HG03280 (cell line): ENCODE measurements at regions not wholly inside any gene's neighbourhood (a gene's known extent, or its start where the extent isn't known, plus 50 kb on each side); places are given as distances from the start of the nearest gene placed in this dataset.

Experiments used
- ATAC-seq: cut with Tn5 transposase; IDR thresholded peaks from one replicate; pipeline ENCODE4 v1.9.1; 2021; ENCODE audit warnings: mild to moderate bottlenecking, moderate library complexity; ENCODE audit not compliant: unreplicated experiment

DNA sequence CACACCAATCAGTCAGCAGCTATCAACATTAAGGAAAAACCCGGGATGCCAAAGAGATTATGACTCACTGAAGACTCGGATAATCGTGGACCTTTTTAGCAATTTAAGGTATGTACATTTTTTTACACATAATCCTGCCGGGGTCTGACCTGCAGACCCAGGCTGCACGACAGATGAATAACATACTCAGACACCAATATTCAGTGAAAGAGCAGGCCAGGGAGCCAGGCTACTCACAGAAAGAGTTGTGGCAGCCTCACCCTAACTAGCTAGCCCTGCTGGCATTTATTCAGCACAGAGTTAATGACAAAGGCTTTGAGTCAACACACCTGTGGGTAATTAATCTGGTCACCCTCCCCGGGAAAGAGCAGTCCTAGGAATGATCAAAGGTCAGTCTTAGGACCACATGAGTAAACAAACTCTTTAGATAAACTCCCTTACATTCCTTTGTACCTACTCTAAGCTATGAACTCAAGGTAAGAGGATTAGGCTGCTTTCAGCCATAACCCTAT, 727.5 kb downstream of the TBL1XR1 start:
- ATAC-seq, result no peak

DNA sequence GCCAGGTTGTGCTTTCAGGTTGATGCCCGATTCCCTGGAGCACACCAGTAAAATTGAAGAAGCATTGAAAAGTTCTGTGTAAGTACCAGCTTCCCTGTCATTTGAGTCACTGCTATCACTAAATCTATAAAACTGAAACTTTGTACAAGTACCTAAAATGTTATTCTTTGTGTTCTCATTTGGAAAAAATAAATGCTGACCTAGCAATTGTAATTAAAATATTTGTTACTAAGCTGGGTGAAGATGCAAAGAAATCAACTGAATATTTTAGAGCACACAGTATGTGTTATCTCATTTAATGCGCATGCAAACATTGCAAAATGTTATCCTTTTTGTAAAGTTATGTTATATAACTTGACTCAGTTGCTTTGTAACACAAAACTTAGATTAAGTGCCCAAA, 733.7 kb downstream of the TBL1XR1 start:
- ATAC-seq, result no peak

DNA sequence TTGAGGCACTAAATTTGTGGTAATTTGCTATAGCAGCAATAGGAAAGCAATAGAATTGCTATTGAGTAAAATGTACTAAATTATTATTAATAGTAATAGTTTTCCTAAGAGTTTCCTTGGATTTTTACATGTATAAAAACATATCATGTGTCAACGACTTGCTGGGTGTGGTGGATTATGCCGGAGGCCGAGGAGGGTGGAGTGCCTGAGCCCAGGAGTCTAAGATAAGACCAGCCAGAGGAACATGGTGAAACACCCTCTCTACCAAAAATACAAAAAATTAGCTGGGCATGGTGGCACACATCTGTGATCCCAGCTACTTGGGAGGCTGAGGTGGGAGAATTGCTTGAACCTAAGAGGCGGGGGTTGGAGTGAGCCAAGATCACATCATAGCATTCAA, 749.9 kb downstream of the TBL1XR1 start:
- no peak for ATAC-seq

DNA sequence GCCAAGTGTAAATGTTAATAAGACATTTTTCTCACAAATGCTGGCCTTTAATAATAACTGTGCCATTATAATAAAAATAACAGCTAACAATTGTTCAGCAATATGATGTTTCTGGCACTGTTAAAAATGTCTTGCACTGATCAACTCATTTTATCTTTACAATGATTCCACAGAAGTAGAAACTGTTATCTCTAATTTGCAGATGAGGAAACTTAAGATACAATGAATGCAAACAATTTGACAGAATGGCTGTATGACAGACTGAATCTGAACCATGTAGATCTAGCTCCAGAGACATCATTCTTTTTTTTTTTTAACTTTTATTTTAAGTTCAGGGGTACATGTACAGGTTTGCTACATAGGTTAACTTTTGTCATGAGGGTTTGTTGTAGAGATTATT, 755.0 kb downstream of the TBL1XR1 start:
- ATAC-seq, result no peak

DNA sequence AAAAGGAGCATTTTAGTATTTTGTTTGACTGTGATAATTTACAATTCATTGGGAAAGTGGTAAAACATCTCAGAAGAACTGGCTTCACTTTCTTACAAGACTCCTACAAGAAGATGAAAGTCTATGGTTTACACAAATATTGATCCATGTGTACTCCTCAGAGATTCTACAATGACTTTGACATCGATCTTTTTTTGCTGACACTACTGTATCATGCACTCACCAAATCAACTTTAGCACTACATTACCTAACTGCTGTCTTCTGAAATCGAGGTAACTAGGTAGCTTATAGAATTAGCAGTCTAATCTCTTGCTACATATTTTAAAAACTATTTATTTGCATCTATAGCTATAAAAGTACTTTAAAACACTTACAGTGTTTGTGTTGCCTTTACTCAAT, 757.6 kb downstream of the TBL1XR1 start:
- no peak for ATAC-seq

DNA sequence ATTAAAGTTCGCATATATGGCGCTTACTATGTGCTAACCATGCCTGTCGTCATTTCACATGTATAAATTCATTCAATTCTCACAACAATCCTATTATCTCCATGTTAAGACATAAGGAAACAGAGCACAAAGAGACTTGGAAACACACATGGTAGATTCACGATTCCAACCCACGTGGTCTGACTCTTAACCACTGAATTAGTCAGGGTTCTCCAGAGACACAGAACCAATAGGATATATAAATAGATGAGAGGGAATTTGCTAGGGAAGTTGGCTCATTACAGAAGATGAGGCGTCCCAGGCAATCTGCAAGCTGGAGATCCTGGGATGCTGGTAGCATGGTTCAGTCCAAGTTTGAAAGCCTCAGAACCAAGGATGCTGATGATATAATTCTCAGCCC, 765.3 kb downstream of the TBL1XR1 start:
- ATAC-seq, result no peak

DNA sequence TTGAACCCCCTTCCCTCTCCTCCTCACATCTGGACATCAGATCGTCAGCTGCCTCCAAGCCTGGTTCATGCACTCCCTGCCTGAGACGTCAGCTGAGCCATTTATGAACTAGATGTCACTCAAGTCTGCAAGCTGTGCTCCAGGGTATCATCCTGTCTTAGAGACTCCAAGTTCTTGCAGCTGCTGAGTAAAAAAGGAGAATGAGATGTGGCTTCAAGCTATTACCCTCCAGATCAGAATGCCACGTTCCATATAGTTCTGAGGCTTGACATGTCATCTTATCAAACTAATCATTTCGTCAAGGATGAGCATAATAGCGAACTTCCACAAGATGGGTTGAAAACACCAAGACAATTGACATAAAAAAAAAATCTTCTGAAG, 766.3 kb downstream of the TBL1XR1 start:
- no peak for ATAC-seq

DNA sequence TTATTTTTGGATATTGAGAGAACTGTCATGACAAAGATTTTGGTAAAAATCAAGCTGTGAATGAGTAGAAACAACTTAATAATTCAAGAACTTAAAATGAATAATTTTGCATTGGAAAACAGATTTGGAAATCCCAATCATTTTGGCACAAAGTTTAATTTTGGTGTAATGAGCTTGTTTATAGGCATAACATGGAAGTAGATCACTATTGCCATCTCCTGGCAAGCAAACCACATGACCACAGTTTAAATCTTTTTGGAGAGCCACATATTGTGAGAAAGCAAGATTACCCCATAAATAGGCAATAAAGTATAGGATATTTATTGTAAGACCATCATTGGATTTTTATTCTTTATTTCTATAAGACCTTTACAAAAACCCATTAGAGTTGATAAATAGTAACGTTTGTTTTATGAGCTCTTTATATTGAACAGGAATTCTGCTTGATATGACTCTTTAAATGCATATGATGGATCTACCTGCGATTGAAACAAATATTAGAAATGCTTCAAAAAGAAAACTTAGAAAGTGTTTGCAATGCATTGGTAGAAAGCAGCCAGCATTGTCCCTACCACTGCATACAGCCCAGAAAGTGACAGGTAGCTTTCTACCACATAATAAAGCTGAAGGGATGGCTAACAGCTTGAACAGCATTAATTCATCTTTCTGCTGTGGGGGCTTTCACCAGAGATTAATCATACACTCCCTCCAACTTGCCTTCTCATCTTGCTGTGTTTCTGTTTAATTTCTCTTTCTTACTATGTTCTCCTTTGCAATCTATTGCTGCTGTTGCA, 766.8 kb downstream of the TBL1XR1 start:
- no peak for ATAC-seq

DNA sequence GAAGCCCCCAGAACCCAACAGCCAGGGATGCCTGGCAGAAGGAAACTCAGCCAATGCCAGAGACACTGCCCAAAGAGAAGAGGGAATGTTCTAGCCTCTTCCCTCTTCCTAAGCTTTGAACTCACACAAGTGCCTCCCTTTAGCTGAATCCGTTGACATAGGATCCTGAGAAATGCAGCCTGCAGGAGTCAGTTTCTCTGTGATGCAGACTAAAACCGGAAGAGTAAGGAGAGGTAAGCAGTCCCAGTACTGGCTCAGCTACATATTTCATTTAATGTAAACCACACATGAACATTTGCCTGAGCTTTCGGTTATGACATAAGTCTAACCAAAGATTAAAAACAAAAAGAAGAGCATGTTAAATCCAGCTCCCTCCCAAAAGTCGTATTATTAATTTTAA, 768.7 kb downstream of the TBL1XR1 start:
- ATAC-seq, result no peak

DNA sequence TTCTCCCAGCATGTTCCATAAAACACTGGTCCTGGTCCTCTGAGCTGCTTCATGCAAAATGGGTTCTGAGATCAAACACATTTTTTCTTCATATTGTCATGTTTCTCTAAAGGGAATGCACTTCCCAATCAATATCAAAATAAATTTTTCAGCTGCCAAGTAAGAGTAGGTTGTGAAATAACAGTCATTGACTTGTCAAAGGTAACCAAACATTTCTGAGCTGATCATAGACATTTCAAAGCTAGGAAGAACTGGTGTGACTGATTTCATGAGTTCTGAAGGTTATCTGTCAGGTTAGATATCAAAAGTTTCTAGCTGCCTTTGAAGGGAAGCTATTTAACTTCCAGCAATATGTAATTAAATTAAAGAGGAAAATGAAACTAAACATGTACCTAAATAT, 770.9 kb downstream of the TBL1XR1 start:
- no peak for ATAC-seq

DNA sequence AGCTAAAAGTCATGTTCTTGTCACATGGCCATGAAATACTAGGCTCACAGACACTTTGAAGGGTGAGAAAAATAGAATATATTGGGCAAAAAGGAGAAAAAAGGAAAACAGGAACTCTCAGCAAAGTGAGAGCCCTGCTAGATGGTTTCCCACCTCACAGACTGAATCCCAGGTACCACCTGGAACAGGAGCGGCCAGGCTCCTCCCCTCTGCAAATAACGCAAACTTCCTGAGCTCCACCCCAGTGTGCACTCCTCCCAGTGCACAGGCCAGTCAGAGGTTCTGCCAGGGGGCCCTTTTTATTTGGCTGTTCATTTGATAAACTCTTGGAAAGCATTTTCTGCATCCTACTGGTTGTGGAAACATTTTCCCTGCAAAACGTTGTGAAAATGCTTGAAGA, 780.4 kb downstream of the TBL1XR1 start:
- ATAC-seq, result no peak

DNA sequence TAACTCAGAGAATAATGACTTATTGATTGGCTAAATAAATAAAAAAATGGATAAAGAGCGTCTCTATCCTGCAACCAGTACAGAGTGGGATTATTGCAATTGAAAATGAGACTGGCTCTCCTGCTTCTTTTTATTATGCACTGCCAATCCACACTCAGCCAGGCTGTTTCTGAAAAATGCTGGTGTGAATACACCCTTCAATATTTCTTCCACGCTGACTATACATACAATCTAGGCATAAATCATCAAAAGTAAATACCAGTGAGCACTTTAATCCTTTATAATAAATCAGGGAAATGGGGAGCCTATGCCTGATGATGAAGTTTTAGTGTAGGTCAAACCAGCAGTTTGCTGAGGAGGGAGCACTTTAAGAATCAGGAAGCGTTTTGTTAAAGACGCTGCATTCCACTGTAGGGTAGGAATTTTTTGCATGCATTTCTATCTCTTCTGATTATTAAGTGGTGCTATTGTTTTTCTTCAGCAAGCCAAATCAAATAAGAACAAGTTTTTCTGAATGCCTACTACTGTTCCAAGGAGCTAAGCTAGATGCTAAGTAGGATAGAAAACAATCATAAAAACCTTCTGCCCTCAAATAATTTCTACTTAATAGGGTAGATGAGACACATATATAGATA, 781.5 kb downstream of the TBL1XR1 start:
- no peak for ATAC-seq

DNA sequence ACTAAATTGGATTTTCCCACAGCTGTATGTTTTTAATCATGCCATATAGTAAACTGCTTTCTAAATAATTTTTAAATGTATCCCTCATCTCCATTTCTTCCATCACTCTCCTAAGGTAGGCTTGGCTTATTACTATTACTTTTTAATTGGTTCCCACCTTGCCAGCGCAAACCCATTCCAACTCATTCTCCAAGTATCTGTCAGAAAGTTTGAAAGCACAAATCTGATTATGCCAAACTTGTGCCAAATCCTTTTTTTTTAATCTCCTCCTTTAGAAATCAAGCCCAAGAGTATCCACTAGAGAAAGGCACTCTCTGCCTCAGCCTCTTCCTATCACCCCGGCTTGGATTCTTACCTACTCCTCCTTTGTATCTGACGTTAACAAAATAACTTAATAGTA, 784.5 kb downstream of the TBL1XR1 start:
- no peak for ATAC-seq

DNA sequence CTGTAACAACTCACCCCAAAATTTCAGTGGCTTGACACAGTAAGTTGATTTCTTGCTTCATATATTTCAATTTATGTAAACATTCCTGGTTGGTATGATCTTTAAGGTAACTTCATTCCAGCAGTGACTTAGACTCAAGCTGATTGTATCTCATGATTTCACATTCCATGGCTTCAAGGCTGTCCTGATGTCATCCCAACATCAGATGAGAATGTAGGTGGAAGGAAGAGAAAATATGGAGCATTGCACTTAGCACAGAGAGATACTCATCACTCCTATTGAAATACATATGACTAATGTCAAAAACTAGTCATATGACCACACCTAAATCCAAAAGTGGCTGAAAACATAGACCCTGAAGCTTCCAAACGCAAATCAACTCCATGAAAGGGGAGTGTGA, 793.8 kb downstream of the TBL1XR1 start:
- no peak for ATAC-seq

DNA sequence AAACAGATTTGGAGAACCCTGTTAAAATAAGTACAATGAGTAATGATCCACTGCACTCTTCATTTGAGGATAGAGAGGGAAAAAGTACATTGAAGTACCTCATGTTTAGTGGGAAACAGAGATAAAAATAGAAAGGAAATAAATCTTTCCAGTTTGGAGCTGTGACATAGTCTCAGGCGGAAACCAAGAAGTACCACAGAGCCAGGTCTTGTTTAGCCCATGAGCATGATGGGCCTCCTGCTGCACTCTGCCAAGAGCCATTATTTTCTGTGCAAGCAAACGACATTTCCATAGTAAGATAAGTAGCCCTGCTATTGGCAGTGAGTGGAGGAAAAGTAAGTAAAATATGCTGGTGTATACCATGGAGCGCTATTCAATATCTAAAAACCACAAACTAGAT, 796.1 kb downstream of the TBL1XR1 start:
- ATAC-seq, result no peak

DNA sequence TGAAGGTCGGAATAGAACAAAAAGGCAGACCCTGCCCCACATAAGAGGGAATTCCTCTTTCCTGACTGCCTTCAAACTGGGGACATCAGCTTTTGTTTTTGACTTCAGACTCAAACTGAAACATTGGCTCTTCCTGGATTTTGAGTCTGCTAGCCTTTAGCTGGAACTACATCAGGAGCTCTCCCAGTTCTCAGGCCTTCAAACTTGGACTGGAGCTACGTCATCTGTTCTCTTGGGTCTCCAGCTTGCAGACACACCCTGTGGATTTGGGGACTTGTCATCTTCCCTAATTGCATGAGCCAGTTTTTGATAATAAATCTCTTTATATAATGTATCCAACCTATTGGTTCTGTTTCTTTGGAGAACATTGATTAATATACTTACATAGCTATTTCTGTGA, 798.1 kb downstream of the TBL1XR1 start:
- no peak for ATAC-seq

DNA sequence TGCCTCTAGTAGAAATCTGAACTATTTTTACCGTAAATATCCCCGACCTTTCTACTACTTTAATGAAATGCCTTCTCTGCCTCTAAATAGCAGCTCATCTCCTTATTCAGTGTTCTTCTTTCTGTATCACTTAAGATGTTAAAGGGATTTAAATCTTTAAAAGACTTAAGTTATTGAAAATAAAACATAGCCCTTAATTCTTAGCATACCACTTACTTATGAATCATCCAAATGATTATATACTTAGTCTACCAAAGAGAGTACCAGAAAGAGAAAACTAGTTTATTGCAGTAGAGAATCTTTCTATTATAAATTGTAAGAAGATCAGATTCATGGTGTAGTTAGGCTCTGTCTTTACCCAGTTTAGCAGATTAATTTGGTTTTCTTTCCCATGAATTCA, 802.0 kb downstream of the TBL1XR1 start:
- no peak for ATAC-seq

DNA sequence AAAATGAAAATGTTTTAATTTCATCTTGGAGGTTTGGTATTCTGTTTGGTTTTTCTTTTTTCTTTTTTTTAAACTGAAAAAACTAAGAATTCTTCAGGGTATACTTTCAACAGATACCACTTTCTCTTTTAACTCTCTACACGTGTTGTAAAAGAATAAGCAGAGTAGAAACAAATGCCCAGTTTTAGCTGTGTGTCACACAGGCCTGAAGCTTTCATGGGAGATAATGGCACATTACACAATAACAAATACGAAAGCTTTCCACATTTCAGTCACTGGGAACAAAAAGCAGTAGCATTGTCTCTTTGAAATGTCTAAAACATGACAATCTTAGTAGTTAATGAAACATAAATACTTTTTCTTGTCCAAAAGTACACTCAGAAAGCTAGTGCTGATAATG, 818.5 kb downstream of the TBL1XR1 start:
- no peak for ATAC-seq

DNA sequence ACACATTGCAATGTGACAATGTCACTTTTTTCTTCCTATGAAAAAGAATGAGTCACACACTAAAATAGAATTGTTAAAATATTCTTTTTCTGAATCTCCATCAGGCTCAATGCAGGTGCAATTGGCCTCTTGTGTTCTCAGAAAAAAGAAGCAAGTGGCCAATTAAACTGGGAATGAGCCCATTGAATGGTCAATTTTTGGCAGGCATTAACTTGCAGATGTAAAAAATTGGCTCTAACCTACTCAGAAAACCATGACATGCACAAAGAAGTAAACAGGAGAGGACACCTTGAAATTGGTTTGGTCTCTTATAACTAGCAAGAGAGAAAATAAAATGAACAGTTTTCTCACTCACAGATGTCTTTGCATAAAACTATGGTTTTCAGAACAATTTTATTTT, 820.8 kb downstream of the TBL1XR1 start:
- no peak for ATAC-seq

DNA sequence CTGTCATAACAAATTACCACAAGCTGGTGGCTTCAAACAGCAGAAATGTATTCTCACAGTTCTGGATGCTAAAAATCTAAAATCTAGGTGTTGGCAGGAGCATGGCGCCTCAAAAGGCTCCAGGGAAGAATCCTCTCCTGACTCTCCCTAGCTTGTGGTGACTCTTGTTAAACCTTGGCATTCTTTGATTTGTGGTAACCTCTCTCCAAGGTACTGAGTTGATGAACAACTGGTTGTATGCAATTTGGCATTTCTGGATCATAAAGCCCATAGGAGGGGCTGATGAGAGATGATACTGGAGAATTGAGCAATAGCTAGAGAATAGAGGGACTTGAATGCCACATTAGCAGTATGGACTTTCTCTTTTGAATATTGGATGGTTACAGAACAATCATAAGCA, 821.8 kb downstream of the TBL1XR1 start:
- ATAC-seq, result no peak

DNA sequence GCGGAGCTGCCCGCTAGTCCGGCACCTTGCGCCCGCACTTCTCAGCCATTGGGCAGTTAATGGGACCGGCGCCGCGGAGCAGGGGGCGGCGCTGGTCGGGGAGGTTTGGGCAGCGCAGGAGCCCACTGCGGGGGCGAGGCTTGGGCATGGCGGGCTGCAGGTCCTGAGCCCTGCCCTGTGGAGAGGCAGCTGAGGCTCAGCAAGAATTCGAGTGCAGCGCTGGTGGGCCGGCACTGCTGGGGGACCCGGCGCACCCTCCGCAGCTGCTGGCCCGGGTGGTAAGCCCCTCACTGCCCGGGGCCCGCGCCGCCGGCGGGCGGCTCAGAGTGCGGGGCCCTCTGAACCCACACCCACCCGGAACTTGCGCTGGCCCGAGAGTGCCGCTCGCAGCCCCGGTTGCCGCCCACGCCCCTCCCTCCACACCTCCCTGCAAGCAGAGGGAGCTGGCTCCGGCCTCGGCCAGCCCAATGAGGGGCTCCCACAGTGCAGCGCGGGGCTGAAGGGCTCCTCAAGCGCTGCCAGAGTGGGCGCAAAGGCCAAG, 835.0 kb downstream of the TBL1XR1 start:
- ATAC-seq, result no peak

DNA sequence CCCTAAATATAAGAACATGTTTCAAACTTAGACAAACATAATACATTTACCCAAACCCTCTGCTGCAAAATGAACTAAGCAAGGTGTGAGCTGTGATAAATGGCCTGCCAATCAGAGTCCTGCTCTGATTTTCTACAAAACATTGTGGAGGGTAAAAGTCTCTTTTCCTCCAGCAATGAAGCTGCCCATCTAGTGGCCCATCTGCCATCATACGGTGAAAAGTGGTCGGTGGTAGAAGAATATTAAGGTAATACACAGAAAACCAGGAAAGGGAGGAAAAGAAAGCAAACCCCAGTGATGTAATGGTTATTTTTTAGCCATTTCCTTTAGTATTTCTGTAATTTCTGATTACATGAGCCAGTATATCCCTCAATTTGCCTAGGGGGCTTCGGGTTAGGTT, 838.1 kb downstream of the TBL1XR1 start:
- no peak for ATAC-seq
